ENCODE measurements at regions not wholly inside any gene's neighbourhood (a gene's known extent, or its start where the extent isn't known, plus 50 kb on each side); places are given as distances from the start of the nearest gene placed in this dataset.

DNA sequence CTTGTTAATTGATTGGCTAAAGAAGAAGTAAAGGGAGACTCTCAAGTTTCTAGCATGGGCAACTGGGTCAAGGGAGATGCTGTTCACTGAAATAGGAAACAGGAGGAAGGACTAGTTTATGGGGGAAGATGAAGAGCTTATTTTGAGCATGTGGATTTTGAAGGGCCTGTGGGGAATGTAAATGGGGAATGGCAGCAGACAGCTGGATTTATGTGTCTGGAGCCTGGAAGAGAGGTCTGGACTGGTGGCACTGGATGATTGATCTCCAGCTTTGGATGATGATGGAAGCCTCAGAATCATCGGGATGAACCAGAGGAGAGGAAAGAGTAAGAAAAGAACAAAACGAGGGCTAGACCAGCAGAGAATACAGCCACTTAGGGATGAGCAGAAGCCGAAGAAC, 54.9 kb upstream of the ENAH start:
- no peak for DNase-seq

DNA sequence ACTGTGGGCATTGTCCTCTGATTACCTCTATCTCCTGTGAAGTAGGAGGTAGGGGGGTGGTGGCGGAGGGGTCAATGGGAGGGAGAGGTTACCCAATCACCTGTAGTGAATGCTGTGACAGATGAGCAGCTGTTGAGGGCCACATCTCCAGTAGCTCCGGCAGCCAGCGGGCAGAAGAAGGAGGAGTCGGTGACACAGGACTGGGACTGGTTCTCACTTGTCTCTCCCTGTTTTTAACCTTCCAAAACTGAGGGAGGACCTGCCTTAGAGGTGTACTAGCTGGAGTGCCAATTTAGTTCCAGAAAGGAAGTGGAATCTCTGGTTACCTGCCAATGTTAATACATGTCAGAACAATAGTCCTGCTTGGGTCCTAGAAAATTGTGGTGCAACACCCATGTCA, 56.2 kb upstream of the ENAH start:
- peak; percentile 26 to 73 for DNase-seq

DNA sequence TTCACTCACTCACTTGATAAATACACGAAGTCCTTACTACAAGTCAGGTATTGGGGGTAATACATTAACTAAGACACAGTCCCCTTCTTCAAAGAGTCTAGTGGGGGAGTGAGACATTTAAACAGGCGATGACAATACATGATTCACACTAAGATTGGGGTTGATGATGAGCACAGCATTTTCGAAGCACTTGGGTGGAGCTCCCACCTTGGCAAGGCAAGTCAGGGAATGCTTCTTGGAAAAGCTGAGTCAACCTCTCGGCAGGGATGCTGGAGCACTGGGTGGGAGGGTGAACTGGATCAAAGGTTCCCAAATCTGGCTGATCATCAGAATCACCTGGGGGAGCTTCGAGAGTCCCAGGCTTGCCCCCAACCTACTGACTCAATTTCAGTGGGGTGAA, 57.9 kb upstream of the ENAH start:
- DNase-seq, result no peak

DNA sequence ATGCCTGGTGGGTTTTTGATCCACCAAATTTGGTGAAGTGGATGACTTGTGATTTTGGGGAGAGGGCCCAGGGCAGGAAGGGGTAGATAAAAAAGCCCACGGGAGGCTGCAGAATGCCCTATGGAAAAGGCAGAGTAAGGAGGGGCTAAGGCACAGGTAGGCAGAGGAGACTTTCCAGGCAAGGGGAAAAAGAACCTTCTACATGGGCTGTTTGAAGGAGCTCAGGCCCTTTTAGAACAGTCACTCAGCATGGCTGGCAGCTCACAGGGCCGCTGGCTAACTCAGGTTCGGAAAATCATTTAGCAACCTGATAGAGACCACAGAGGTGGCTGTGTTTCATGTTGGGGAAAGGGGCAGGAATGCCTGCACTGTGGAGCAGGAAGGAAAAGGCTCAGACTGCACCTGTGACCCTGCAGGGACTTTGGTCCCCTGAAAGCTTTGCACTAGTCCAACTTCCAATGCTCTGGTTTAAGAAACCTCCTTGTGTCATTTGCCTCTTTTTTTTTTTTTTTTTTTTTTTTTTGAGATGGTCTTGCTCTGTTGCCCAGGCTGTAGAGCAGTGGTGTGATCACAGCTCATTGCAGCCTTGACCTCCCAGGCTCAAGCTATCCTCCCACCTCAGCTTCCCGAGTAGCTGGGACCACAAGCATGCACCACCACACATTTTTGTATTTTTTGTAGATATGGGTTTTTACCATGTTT, 58.5 kb upstream of the ENAH start:
- no peak for DNase-seq

DNA sequence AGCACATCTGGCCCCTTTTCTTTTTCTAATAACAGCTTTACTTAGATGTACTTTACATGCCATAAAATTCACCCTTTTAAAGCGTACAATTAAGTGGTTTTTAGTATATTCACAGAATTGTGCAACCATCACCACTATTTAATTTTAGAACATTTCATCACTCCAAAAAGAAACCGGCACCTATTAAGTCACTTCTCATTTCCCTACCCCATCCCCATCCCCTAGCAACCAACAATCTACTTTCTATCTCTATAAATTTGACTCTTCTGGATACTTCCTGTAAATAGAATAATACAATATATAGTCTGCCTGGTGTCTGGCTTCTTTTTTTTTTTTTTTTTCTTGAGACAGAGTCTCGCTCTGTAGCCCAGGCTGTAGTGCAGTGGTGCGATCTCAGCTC, 59.5 kb upstream of the ENAH start:
- DNase-seq, result no peak

DNA sequence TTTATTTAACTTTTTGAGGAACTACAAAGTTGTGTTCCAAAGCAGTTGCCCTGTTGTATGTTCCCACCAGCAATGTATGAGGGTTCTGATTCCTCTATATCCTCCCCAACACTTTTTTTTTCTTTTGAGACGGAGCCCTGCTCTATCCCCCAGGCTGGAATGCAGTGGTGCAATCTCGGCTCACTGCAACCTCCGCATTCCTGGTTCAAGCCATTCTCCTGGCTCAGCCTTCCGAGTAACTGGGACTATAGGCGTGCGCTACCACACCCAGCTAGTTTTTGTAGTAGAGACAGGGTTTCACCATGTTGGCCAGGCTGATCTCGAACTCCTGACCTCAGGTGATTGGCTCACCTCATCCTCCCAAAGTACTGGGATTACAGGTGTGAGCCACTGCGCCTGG, 60.4 kb upstream of the ENAH start:
- DNase-seq, result no peak

DNA sequence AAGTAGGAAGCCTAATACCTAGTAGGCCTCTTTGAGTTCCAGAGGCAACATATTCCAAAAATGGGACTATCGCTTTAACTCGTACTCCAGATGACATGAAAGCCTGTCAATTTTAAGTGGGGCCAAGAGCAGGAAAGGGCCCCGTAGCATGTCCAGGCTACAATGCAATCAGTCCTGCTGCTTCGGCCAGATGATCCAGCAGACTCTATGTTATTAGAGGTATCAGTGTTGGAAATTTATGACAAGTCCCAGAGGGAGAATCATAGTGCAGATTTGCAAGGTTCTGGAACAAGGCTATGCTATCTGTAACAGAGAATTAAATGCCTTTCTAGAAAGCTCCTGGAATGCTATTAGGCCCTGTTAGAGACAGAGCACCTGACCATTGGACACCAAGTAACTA, 56.7 kb upstream of the SRP9 start:
- no peak for DNase-seq

DNA sequence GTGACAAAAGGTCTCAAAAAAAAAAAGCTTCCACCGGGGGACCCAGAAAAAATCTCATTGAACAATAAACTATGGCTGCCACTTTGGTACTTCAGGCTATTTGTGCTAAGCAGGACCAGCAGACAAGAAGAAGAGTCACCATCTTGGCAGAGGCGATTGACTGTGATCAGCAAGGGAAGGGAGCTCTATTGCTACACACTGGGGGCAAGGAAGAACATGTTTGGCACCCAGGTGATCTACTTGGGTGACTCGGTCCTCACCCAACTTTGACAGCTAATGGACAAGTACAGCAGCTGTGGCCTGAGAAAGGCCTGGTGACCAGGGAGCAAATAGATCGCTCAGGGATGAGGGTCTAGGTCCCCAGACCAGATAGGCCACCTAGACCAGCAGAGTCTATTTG, 53.4 kb upstream of the SRP9 start:
- no peak for DNase-seq

Data from NCI-H2081 (cell line).